ENCODE measurements at regions not wholly inside any gene's neighbourhood (a gene's known extent, or its start where the extent isn't known, plus 50 kb on each side); places are given as distances from the start of the nearest gene placed in this dataset.
A peak's percentile ranks its signal among the peaks of the same experiment; 100 is the strongest.

DNA sequence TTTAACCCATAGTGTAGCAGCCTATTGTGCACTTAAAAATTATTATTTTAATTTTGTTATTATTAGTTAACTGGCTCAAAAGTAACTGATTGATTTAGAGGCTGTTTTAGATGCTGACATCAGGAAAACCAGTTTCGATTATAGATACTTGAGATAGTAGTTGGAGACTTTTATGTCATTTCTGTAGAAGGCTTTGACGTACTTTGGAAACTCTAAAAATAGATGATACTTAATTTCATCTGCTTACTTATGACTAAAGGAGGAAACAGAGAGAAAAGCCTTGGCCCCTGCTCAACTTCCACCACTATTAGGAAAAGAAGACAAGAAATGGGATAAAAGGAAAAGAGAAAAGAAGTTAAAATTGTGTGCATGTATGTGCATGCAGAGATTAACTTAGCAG is 219.3 kb upstream of the HMGA2 start:
- POLR2A ChIA-PET, result no interaction called here
- Histone ChIP-seq H3K4me3 (ENCODE audit: low read depth in 2 of 2, low read length in 2 of 2) (no peak overlapping the region), H3K27ac (ENCODE audit: low read length) (peak overlapping the region; percentile 87), H3K9me3 (ENCODE audit: control insufficient read depth, insufficient read depth, low read depth, low read length) (peaks cover 28% of the 10 kb centered on the region; the same call in 1 of the 2 replicates), H3K4me1 (ENCODE audit: control insufficient read depth, insufficient read depth, low read length) (peaks cover 34% of the 10 kb centered on the region), H3K27me3 (ENCODE audit: control insufficient read depth, insufficient read depth, low read length) (no peaks in the 10 kb centered on the region), H3K36me3 (ENCODE audit: control insufficient read depth, insufficient read depth, low read length) (no peaks in the 10 kb centered on the region)
- no peak for ATAC-seq
- TF ChIP-seq, protein P1, sequence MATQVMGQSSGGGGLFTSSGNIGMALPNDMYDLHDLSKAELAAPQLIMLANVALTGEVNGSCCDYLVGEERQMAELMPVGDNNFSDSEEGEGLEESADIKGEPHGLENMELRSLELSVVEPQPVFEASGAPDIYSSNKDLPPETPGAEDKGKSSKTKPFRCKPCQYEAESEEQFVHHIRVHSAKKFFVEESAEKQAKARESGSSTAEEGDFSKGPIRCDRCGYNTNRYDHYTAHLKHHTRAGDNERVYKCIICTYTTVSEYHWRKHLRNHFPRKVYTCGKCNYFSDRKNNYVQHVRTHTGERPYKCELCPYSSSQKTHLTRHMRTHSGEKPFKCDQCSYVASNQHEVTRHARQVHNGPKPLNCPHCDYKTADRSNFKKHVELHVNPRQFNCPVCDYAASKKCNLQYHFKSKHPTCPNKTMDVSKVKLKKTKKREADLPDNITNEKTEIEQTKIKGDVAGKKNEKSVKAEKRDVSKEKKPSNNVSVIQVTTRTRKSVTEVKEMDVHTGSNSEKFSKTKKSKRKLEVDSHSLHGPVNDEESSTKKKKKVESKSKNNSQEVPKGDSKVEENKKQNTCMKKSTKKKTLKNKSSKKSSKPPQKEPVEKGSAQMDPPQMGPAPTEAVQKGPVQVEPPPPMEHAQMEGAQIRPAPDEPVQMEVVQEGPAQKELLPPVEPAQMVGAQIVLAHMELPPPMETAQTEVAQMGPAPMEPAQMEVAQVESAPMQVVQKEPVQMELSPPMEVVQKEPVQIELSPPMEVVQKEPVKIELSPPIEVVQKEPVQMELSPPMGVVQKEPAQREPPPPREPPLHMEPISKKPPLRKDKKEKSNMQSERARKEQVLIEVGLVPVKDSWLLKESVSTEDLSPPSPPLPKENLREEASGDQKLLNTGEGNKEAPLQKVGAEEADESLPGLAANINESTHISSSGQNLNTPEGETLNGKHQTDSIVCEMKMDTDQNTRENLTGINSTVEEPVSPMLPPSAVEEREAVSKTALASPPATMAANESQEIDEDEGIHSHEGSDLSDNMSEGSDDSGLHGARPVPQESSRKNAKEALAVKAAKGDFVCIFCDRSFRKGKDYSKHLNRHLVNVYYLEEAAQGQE (IDR thresholded peaks at IDR 0.05; ENCODE audit: insufficient read depth in 1 of 2, low read depth in 2 of 2, low read length in 1 of 2), result no peak
- TF ChIP-seq POLR2AphosphoS5 (IDR thresholded peaks at IDR 0.05; ENCODE audit: low read depth, low read length) (no peak), SIN3A (IDR thresholded peaks at IDR 0.05; ENCODE audit: borderline replicate concordance, insufficient read depth, low read depth, low read length) (no peak), TCF7L2 (IDR thresholded peaks at IDR 0.05; ENCODE audit: low read depth, low read length) (no peak)
- TF ChIP-seq, protein P2, sequence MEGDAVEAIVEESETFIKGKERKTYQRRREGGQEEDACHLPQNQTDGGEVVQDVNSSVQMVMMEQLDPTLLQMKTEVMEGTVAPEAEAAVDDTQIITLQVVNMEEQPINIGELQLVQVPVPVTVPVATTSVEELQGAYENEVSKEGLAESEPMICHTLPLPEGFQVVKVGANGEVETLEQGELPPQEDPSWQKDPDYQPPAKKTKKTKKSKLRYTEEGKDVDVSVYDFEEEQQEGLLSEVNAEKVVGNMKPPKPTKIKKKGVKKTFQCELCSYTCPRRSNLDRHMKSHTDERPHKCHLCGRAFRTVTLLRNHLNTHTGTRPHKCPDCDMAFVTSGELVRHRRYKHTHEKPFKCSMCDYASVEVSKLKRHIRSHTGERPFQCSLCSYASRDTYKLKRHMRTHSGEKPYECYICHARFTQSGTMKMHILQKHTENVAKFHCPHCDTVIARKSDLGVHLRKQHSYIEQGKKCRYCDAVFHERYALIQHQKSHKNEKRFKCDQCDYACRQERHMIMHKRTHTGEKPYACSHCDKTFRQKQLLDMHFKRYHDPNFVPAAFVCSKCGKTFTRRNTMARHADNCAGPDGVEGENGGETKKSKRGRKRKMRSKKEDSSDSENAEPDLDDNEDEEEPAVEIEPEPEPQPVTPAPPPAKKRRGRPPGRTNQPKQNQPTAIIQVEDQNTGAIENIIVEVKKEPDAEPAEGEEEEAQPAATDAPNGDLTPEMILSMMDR (IDR thresholded peaks at IDR 0.05), result no peak
- intact Hi-C loops (cut with micrococcal nuclease; ENCODE audit: unreplicated experiment) (loop anchor here (10.0 kb wide), 2 partner anchors 140 to 270 kb away; no protein-coding TSS in a partner anchor), in situ Hi-C loops (cut with HindIII; ENCODE audit: low pct_unique_long_range_greater_than_20kb, low sequenced_read_pairs) (no loop called here)
- no TSS peak for BruUV-seq (replicated peaks)
- CTCF ChIA-PET, result interaction anchor here (0.6 kb wide), 1 partner anchor 135 kb away, joined by 4 read pairs; no protein-coding TSS in a partner anchor
- DNase-seq (ENCODE audit: low read depth, low spot score), result no peak

- no peak for TF ChIP-seq TCF7L2 (IDR thresholded peaks at IDR 0.05; ENCODE audit: low read depth, low read length)
- TF ChIP-seq, protein P2 (IDR thresholded peaks at IDR 0.05), result no peak
- no peak for TF ChIP-seq POLR2AphosphoS5 (IDR thresholded peaks at IDR 0.05; ENCODE audit: low read depth, low read length)
- ChIA-PET POLR2A (no interaction called here), CTCF (no interaction called here)
- H3K4me3 ChIP-seq (ENCODE audit: low read depth in 2 of 2, low read length in 2 of 2), result no peak overlapping the region
- peaks cover 34% of the 10 kb centered on the region for H3K4me1 ChIP-seq (ENCODE audit: control insufficient read depth, insufficient read depth, low read length)
- DNase-seq (ENCODE audit: low read depth, low spot score), result no peak
- BruUV-seq (replicated peaks), result no TSS peak
- H3K9me3 ChIP-seq (ENCODE audit: control insufficient read depth, insufficient read depth, low read depth, low read length), result peaks cover 28% of the 10 kb centered on the region; the same call in 1 of the 2 replicates
- no peaks in the 10 kb centered on the region for H3K36me3 ChIP-seq (ENCODE audit: control insufficient read depth, insufficient read depth, low read length)
- H3K27me3 ChIP-seq (ENCODE audit: control insufficient read depth, insufficient read depth, low read length), result no peaks in the 10 kb centered on the region
- no peak for ATAC-seq
- intact Hi-C loops (cut with micrococcal nuclease; ENCODE audit: unreplicated experiment), result loop anchor here (10.0 kb wide), 2 partner anchors 139 to 269 kb away; no protein-coding TSS in a partner anchor
- peak overlapping the region; percentile 72 for H3K27ac ChIP-seq (ENCODE audit: low read length)
- in situ Hi-C loops (cut with HindIII; ENCODE audit: low pct_unique_long_range_greater_than_20kb, low sequenced_read_pairs), result no loop called here
Measured at GRCh38 chr12:65606008-65606766, 218.1 kb upstream of the HMGA2 start.

All from Panc1 (cell line).